Stimulated activated CD8-positive, alpha-beta memory T cell treated with anti-CD3 and anti-CD28 coated beads, Interleukin-4, amount 100 ng/mL, for 24 hours (primary cell): ENCODE measurements at regions not wholly inside any gene's neighbourhood (a gene's known extent, or its start where the extent isn't known, plus 50 kb on each side); places are given as distances from the start of the nearest gene placed in this dataset.

ENCODE experiments used
- DNase-seq: peaks from one replicate; pipeline ENCODE4 v3.0.0-alpha.2; 2020; ENCODE audit warnings: low read depth

GRCh38 chr10:108787932-108788331 is 1135.4 kb downstream of the XPNPEP1 start:
- no peak for DNase-seq

- DNase-seq: no peak
Observed at GRCh38 chr10:108785011-108785410, 1138.3 kb downstream of the XPNPEP1 start.

- DNase-seq: no peak
Observed at GRCh38 chr10:108784534-108784933, 1138.8 kb downstream of the XPNPEP1 start.

GRCh38 chr10:108783897-108784296 is 1139.4 kb downstream of the XPNPEP1 start:
- DNase-seq: no peak

GRCh38 chr10:108782411-108782810 is 1140.9 kb downstream of the XPNPEP1 start:
- DNase-seq: no peak

GRCh38 chr10:108779501-108779900 is 1143.8 kb downstream of the XPNPEP1 start:
- DNase-seq: no peak

- no peak for DNase-seq
Observed at GRCh38 chr10:108775911-108776475, 1147.3 kb downstream of the XPNPEP1 start.

GRCh38 chr10:108771106-108771505 is 1152.2 kb downstream of the XPNPEP1 start:
- DNase-seq: no peak

GRCh38 chr10:108765794-108766193 is 1157.5 kb downstream of the XPNPEP1 start:
- DNase-seq: no peak

GRCh38 chr10:108757946-108758345 is 1165.4 kb downstream of the XPNPEP1 start:
- no peak for DNase-seq

GRCh38 chr10:108755646-108756045 is 1167.7 kb downstream of the XPNPEP1 start:
- no peak for DNase-seq

GRCh38 chr10:108753326-108753725 is 1170.0 kb downstream of the XPNPEP1 start:
- no peak for DNase-seq

GRCh38 chr10:108749042-108749441 is 1174.3 kb downstream of the XPNPEP1 start:
- DNase-seq: no peak

GRCh38 chr10:108736111-108736510 is 1187.2 kb downstream of the XPNPEP1 start:
- DNase-seq: no peak

GRCh38 chr10:108735380-108735779 is 1187.9 kb downstream of the XPNPEP1 start:
- DNase-seq: no peak

- DNase-seq: no peak
Observed at GRCh38 chr10:108721874-108722273, 1201.4 kb downstream of the XPNPEP1 start.

- no peak for DNase-seq
Observed at GRCh38 chr10:108716352-108716751, 1207.0 kb downstream of the XPNPEP1 start.

- no peak for DNase-seq
Observed at GRCh38 chr10:108709927-108710722, 1213.2 kb downstream of the XPNPEP1 start.

- DNase-seq: no peak
Observed at GRCh38 chr10:108708363-108708762, 1214.9 kb downstream of the XPNPEP1 start.

GRCh38 chr10:108696792-108697477 is 1226.4 kb downstream of the XPNPEP1 start:
- no peak for DNase-seq

GRCh38 chr10:108691126-108691525 is 1232.2 kb downstream of the XPNPEP1 start:
- DNase-seq: no peak

- DNase-seq: no peak
Observed at GRCh38 chr10:108690530-108690929, 1232.8 kb downstream of the XPNPEP1 start.

GRCh38 chr10:108689891-108690290 is 1233.4 kb downstream of the XPNPEP1 start:
- no peak for DNase-seq
